Vagina (tissue), 2 donors: ENCODE measurements at regions not wholly inside any gene's neighbourhood (a gene's known extent, or its start where the extent isn't known, plus 50 kb on each side); places are given as distances from the start of the nearest gene placed in this dataset.

ENCODE experiments used
- POLR2A ChIP-seq, 2 donors: fragments of 450-650 bp; IDR thresholded peaks; one replicate each; pipeline ENCODE4 v1.6.1; 2017; ENCODE audit warnings: antibody characterized with exemption in 2 of 2, mild to moderate bottlenecking in 2 of 2, moderate library complexity in 2 of 2
- POLR2AphosphoS5 ChIP-seq, 2 donors: sonication (generic); formaldehyde crosslinking; IDR thresholded peaks; one replicate each; pipeline ENCODE4 v1.9.0; 2017; ENCODE audit warnings: antibody characterized with exemption in 2 of 2, mild to moderate bottlenecking in 2 of 2, low read depth in 1 of 2; ENCODE audit not compliant: insufficient read depth in 1 of 2
- TF ChIP-seq, protein P1 (sequence below), 3 experiments: fragments of 450-650 bp in 2 of 3; fragments of 200-600 bp in 1 of 3; sonication (generic) in 1 of 3; IDR thresholded peaks; one replicate each; pipeline ENCODE4 v1.5.1; 2017 to 2019; ENCODE audit warnings: antibody characterized with exemption in 3 of 3, mild to moderate bottlenecking in 2 of 3, moderate library complexity in 2 of 3

DNA sequence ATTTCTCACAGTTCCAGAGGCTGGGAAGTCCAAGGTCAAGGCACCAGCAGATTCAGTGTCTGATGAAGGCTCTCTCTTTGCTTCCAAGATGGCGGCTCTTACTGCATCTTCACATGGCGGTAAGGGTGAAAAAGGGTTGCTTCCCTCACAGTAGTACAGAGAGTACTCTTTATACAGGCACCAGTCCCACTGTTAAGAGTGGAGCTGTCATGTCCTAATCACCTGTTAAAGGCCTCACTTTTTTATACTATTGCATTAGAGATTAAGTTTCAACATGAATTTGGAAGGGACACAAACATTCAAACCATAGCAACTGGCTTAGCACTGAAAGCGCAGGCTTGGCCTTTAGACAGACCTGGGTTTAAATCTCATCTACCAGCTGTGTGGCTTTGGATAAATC lies 50.0 kb upstream of the TCL1A start:
- TF ChIP-seq POLR2AphosphoS5 (IDR thresholded peaks at IDR 0.05; ENCODE audit: insufficient read depth in 1 of 2, low read depth in 1 of 2) = no peak
- TF ChIP-seq, protein P1, sequence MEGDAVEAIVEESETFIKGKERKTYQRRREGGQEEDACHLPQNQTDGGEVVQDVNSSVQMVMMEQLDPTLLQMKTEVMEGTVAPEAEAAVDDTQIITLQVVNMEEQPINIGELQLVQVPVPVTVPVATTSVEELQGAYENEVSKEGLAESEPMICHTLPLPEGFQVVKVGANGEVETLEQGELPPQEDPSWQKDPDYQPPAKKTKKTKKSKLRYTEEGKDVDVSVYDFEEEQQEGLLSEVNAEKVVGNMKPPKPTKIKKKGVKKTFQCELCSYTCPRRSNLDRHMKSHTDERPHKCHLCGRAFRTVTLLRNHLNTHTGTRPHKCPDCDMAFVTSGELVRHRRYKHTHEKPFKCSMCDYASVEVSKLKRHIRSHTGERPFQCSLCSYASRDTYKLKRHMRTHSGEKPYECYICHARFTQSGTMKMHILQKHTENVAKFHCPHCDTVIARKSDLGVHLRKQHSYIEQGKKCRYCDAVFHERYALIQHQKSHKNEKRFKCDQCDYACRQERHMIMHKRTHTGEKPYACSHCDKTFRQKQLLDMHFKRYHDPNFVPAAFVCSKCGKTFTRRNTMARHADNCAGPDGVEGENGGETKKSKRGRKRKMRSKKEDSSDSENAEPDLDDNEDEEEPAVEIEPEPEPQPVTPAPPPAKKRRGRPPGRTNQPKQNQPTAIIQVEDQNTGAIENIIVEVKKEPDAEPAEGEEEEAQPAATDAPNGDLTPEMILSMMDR (IDR thresholded peaks at IDR 0.05) = no peak
- no peak for TF ChIP-seq POLR2A (IDR thresholded peaks at IDR 0.05)
